GM21526 (cell line): ENCODE measurements at regions not wholly inside any gene's neighbourhood (a gene's known extent, or its start where the extent isn't known, plus 50 kb on each side); places are given as distances from the start of the nearest gene placed in this dataset.
"Not testable (repeated sequence)": the region's sequence is repeated elsewhere in the genome, so short reads cannot be mapped to it uniquely, and the experiment has no call there.

Source experiments
- ATAC-seq: cut with Tn5 transposase; IDR thresholded peaks from one replicate; pipeline ENCODE4 v1.9.1; 2021; ENCODE audit warnings: moderate library complexity; ENCODE audit not compliant: unreplicated experiment, low FRiP score

DNA sequence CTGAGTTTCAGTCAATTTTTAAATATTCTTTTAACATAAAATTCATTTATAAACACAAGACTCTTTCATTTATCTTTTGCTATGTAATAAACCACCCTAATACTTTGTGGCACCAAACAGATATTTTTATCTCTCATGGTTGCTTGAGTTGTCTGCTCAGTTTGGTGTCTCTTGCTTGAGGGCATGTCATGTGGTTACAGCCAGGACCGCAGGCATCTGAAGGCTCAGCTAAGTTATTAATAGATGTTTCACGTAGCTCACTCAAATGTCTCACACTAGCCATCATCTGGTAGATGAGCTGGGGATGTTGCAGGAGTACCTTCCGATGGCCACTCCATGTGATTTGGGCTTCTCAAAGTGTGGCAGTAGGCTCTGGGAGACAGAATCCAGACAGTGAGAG, 597.8 kb downstream of the ETNK1 start:
- no peak for ATAC-seq

DNA sequence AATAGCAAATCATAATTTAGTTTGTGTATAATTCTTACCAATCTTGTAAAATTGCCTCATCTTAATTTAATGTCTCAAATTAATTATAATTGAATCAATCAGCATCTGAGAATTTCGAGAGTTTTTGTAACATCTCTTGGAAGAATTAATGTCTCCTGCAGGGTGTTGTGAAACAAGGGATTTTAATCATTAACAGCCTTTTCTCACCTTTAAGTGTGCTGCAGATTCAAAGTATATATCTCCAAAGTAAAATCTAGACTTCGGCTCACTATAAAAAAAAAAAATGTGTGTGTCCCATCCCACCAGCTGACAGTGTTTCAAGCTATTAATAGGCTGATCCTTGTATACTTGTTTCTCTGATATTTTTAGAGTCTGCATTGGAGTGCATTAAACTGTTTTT, 603.1 kb downstream of the ETNK1 start:
- ATAC-seq: no peak

DNA sequence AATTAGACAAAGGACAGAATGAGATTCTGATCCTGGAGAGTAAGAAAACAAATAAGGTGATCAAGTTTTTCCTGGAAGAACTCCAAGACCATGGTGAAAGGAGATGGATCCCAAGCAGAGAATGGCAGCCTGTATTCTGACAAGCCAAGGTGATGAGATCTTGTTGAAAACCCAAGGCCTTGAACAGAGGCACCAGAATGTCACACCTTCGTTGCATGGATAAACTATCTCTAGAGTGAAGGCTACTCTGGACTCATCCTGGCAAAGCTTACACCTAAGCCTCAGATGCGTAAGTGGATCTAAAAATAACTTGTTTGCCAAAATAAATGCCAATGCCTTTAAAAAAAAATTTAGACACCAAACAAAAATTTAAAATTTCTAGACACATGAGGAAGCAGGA, 605.9 kb downstream of the ETNK1 start:
- ATAC-seq: no peak

DNA sequence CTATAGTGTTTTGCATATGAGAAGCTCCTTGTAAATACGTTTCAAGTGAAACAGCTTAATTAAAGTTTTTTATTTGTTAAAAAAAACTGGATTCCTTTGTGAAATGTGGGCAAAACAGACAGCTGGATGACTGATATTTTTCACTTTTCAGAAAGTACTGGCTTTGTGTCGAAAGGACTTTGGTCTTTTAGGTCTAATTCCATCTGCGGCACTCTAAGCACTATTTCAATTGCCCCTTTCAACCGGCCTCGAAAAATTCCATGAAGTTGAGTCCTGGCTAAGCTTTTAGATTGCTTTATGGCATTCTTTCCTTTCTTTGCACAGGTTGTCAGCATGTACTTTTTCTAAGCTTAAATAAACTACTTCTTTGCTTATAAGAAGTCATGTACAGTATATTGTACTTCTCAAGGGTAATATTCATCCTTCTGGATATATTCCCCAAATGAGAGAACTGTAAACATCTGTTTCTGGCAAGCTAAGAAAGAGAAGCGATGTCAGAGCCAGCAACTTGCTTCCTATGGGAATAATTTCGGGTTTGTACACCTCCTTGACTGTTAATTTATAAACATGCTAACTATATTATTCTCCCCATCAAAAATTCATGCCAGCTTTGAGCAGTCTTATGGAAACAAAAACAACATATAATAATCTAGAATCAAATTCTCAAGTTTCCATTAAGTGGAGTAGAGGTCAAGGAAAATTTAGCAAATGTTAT, 611.3 kb downstream of the ETNK1 start:
- ATAC-seq: no peak

DNA sequence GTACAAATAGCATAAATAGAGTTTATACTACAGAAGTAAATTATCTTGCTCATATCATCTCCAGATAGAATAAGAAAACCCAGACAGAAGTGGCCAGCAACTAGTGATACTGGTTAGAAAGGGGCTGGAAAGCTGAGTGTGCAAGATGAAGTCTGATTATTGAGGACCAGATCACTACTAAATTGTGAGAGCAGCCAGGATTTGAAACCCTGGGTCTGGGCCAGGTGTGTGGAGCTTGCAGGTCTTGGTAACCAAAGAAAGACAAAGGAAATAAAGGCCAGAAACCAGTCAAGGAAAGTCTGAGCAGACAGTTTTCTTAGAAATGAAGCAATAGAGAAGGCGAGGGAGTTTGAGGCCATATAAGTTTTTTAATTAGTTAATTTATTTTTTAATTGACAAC, 611.8 kb downstream of the ETNK1 start:
- no peak for ATAC-seq

- ATAC-seq: no peak
These were observed 613.2 kb downstream of the ETNK1 start for GRCh38 chr12:23238190-23238589.

DNA sequence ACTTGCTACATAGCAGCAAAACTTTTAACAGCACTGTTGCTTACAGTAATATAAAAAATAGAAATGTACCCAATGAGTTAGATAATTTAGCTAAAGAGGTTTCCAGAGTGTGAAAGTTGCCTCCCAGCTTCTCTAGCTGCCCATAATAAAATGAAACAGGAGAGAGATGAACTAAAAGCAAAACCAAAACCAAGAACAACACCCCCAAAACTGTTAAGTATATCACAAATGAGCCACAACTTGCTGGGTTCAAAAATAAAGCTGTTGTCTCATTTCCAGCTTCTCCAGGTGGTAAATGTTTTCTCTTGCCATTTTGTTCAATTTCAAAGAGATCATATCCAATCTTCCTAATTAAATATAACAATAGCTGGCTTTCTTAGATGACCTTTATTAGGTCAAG, 614.0 kb downstream of the ETNK1 start:
- ATAC-seq: no peak

DNA sequence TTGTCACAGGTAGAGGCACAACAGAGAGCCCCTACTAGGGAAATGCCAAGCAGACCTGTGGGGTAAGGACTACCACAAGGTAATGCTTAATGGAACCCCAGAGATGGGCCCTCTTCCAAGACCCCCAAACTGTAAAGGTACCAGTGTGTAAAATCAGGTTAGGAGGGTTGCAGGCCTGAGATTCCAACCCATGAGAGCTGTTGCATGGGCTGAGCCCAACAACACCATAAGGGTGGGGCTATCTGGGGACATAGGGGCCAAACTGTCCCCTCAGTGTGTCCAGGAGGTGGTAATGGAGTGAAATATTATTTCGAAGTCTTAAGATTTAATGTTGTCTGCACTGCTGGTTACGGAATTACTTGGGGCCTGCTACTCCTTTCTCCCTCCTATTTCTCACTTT, 620.2 kb downstream of the ETNK1 start:
- no peak for ATAC-seq

GRCh38 chr12:23253191-23253590, 628.2 kb downstream of the ETNK1 start:
- no peak for ATAC-seq

DNA sequence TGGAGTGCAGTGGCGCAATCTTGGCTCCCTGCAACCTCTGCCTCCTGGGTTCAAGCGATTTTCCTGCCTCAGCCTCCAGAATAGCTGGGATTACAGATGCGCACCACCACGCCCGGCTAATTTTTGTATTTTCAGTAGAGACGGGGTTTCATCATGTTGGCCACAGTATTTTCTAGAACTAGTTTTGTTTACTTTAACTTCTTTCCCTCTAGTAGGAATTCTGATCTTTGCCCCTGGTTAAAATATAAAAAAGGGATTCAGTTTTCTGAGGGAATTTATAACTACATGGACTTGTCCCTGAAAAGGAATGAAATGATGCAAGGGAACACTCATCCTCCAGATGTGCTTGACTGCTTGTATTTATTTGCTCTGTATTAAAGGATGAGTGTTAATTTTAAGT, 628.9 kb downstream of the ETNK1 start:
- ATAC-seq: not testable (repeated sequence)

- ATAC-seq: no peak
These were observed 634.6 kb downstream of the ETNK1 start for GRCh38 chr12:23259558-23259957.

DNA sequence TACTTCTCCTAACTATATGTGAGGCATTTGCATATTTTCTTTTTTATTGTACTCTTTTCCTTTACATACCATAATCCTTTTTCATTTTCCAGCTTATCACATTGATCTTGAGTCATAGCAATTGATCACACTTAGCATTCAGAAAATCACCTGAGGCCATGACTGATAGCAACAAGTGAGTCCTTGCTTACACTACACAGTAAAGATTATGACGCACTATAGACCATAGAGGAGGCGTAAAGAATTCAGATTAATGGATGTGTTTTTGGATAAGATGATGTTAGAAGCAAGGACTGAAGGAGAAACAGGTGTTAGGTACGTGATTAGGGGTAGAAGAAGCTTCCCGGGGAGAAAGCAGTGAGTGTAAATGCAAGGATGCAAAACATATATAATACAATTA, 637.7 kb downstream of the ETNK1 start:
- no peak for ATAC-seq

- ATAC-seq: no peak
These were observed 652.9 kb downstream of the ETNK1 start for GRCh38 chr12:23277831-23278230.

DNA sequence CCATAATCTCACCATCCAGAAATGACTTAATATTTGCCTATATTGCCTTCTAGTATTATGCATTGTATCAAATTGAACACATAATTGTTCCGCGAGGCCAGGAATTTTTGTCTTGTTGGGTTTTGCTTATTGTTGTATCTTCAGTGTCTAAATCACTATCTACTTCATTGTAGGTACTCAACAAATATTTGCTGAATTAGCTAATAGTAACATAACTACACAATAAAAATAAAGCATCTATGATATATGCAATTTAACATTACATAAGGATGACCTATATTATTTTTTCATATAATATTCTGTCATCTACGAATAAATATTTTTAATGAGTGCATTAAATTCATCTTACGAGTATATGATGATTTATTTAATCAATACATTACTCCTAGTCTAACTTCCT, 656.3 kb downstream of the ETNK1 start:
- no peak for ATAC-seq

- no peak for ATAC-seq
These were observed 657.7 kb downstream of the ETNK1 start for GRCh38 chr12:23282701-23283100.

DNA sequence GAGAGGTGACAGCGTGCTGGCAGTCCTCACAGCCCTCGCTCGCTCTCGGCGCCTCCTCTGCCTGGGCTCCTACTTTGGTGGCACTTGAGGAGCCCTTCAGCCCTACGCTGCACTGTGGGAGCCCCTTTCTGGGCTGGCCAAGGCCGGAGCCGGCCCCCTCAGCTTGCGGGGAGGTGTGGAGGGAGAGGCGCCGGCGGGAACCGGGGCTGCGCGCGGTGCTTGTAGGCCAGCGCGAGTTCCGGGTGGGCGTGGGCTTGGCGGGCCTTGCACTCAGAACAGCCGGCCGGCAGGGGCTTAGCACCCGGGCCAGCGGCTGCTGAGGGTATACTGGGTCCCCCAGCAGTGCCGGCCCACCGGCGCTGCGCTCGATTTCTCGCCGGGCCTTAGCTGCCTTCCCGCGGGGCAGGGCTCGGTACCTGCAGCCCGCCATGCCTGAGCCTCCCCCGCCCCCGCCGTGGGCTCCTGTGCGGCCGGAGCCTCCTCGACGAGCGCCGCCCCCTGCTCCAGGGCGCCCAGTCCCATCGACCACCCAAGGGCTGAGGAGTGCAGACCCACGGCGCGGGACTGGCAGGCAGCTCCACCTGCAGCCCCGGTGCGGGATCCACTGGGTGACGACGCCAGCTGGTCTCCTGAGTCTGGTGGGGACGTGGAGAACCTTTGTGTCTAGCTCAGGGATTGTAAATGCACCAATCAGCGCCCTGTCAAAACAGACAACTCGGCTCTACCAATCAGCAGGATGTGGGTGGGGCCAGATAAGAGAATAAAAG, 661.0 kb downstream of the ETNK1 start:
- not testable (repeated sequence) for ATAC-seq

GRCh38 chr12:23290627-23291330, 658.7 kb downstream of the SOX5 start:
- ATAC-seq: no peak

- no peak for ATAC-seq
These were observed 646.2 kb downstream of the SOX5 start for GRCh38 chr12:23303220-23303619.

DNA sequence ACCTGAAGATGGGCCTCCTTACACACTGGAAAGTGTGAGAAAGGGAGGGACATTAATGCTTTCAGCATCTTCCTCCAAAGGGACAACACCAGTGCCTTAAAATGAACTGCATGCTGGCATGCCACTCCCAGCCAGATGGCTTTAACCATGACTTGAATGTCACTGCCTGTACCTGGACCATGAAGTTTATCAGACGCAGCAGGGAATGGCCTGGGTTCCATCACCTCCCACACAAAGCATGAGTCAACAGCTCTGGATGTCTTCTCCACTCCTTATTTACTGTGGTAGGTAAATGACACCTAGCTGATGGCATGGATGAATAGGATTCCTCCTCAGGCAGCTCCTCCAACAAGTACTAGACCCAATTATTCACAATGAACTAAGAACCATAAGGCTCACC, 645.6 kb downstream of the SOX5 start:
- no peak for ATAC-seq

- no peak for ATAC-seq
These were observed 615.5 kb downstream of the SOX5 start for GRCh38 chr12:23333938-23334337.

DNA sequence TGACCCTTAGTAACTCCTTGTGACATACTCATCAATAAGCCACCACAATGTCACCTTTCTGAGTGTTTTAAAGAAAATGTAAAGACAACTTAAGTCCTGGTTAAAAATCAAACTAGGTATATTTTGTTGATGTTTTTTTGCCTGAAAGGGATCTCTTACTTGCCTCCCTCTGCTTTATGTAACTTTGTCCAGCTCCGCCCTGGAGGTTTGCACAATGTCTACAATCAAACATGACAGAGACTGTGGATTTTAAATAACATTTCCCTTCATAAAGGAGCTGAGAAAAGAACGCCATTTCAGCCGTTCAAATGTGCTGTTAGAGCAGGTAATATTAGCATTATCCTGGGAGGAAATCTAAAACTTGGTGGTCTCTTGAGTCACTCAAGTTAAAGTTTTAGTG, 613.9 kb downstream of the SOX5 start:
- ATAC-seq: no peak

DNA sequence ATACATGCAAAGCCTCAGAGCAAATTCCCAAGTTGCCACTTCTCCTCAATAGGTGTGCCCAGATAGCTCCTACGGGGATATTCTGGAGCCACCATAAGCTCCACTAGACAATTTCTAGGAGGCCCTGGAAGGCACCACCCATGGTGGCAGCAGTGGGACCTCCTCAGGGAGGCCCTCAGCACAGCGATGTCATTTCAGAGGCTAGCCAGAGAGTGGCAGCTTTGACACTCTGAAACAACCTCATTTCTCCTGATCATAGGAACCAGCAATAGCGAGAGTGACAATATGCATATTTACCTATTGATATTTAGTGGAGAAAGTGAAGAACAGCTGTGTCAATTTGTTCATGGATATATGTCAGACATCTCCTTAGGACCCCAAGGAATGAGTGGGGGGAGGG, 612.3 kb downstream of the SOX5 start:
- no peak for ATAC-seq
